H1 (cell line): ENCODE measurements at regions not wholly inside any gene's neighbourhood (a gene's known extent, or its start where the extent isn't known, plus 50 kb on each side); places are given as distances from the start of the nearest gene placed in this dataset.

Source experiments
- ATF2 ChIP-seq: IDR thresholded peaks from 2 replicates; pipeline ENCODE4 v1.6.1; 2012; ENCODE audit warnings: low read length, inconsistent platforms
- CTCF ChIP-seq, 3 experiments: IDR thresholded peaks; 1 replicate in 2 of 3; 2 replicates in 1 of 3; pipeline versions ENCODE4 v1.5.1 to v1.6.1; 2011; ENCODE audit warnings: low read length in 3 of 3, mild to moderate bottlenecking in 3 of 3, inconsistent platforms in 2 of 3, low read depth in 1 of 3, moderate library complexity in 1 of 3; ENCODE audit not compliant: insufficient read depth in 1 of 3; ENCODE audit errors: control extremely low read depth in 1 of 3
- E2F6 ChIP-seq: IDR thresholded peaks from 2 replicates; pipeline ENCODE4 v1.6.1; 2012; ENCODE audit warnings: inconsistent platforms
- EP300 ChIP-seq, 2 experiments: IDR thresholded peaks; 1 replicate in 1 of 2; 2 replicates in 1 of 2; pipeline ENCODE4 v1.6.1; 2011 to 2012; ENCODE audit warnings: low read depth in 2 of 2, low read length in 2 of 2, mild to moderate bottlenecking in 2 of 2, borderline replicate concordance in 1 of 2, inconsistent platforms in 1 of 2, moderate library complexity in 1 of 2
- KDM4A ChIP-seq: IDR thresholded peaks from one replicate; pipeline ENCODE4 v1.7.1; 2012; ENCODE audit warnings: low read depth, mild to moderate bottlenecking, moderate library complexity, low read length, inconsistent platforms; ENCODE audit not compliant: severe bottlenecking
- POLR2A ChIP-seq, 2 experiments: IDR thresholded peaks; 1 replicate in 1 of 2; 2 replicates in 1 of 2; pipeline ENCODE4 v1.6.1; 2011; ENCODE audit warnings: low read depth in 2 of 2, low read length in 2 of 2, mild to moderate bottlenecking in 2 of 2; ENCODE audit errors: control extremely low read depth in 1 of 2
- RAD21 ChIP-seq, 2 experiments: IDR thresholded peaks in 1 of 2; conservative IDR thresholded peaks in 1 of 2; 2 replicates each; pipeline ENCODE4 v1.6.1; 2011; ENCODE audit warnings: low read depth in 2 of 2, low read length in 2 of 2, improper control_type of control experiment in 1 of 2, inconsistent platforms in 1 of 2, mild to moderate bottlenecking in 1 of 2, moderate library complexity in 1 of 2
- YY1 ChIP-seq: IDR thresholded peaks from 2 replicates; pipeline ENCODE4 v1.6.1; 2011; ENCODE audit warnings: low read depth, mild to moderate bottlenecking, low read length

GRCh38 chr13:89279374-89279773, 1608.2 kb downstream of the SLITRK5 start:
- TF ChIP-seq YY1 (no peak), POLR2A (IDR thresholded peaks at IDR 0.05; ENCODE audit: control extremely low read depth in 1 of 2, low read depth in 2 of 2, low read length in 2 of 2) (no peak), E2F6 (no peak), KDM4A (no peak), CTCF (IDR thresholded peaks at IDR 0.05; ENCODE audit: control extremely low read depth in 1 of 3, insufficient read depth in 1 of 3, low read depth in 1 of 3, low read length in 3 of 3) (no peak), EP300 (IDR thresholded peaks at IDR 0.05; ENCODE audit: borderline replicate concordance in 1 of 2, low read depth in 2 of 2, low read length in 2 of 2) (no peak), RAD21 (IDR thresholded peaks at IDR 0.05 in 1 of 2, conservative IDR thresholded peaks at IDR 0.05 in 1 of 2; ENCODE audit: low read depth in 2 of 2, low read length in 2 of 2) (no peak), ATF2 (no peak)
